Mucosa of gallbladder (tissue), 1 donor: ENCODE measurements at regions not wholly inside any gene's neighbourhood (a gene's known extent, or its start where the extent isn't known, plus 50 kb on each side); places are given as distances from the start of the nearest gene placed in this dataset.

ENCODE experiments used
- DNase-seq: peaks from one replicate; pipeline ENCODE4 v3.0.0-alpha.2; 2020; ENCODE audit warnings: low spot score
- donor health status: DM: no; HTN: no; CAD: no.

DNA sequence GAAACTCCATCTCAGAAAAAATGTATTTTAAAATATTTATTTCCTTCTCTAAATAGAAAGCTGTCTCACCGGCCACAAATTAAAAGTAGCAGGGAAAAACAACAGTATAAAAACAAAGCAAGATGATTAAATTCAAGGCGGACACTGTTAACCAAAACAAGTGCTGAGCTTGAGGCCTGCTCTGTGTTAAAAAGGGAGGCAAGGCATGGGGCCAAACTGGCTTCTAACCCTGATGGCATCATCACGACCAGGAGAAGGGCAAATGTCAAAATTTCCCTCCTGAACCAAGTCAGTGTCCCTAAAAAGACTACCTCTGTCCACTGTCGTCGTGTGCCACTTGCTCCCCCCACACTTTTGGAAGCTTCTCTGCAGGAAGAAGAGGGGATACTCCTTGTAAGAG, 116.1 kb downstream of the MSX2 start:
- DNase-seq, result no peak

DNA sequence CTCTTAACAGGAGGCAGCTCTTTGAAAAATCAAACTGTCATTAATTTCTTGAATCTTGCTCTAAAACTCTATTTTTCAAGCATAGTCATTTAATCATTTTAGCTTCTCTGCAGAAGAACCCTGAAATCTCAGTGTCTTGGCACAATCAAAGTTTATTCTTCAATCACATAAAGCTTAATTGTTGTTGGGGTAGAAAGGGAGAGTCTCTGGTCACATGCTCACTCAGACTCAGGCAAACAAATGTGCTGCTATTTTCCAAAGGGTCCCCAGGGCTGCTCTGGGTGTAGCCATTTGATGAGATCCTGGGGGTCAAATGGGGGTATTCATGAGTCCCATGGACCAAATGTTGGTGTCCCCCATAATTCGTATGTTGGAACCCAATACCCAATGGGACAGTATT, 114.8 kb downstream of the MSX2 start:
- no peak for DNase-seq

- DNase-seq, result no peak
These were observed 113.8 kb downstream of the MSX2 start for GRCh38 chr5:174837919-174838902.

DNA sequence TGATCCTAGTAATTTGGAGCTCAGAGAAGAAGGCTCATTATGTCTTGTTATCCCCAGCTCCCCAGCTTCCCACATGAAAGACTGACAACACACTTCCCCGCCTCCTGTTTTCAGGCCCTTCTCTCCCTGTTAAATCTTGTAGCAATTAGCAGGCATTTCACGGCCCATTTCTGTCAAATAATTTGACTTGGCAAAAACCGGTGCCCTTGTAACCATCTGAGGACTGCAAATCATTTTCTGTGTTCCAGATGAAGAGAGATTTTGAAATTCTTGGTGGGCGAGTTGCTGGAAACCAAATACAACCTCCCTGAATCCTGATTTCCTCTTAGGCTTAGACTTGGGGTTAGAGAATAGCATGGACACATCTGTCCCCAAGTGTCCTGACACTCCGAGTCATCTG, 109.7 kb downstream of the MSX2 start:
- DNase-seq, result no peak

DNA sequence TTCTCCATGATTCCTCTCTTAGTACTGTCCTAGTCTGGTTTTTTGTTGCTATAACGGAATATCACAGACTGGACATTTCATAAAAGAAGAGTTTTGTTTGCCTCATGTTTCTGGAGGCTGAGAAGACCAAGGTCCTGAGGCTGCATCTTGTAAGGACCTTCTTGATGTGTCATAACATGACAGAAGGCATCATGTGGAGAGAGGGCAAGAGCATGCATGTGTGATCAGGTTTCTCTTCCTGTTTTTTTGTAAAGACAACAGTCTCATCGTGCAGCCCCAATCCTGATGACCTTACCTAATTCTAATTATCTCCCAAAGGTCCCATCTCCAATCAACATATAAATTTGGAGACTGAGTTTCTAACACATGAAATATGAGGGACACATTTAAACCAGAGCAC, 108.4 kb downstream of the MSX2 start:
- DNase-seq, result no peak

GRCh38 chr5:174832025-174832424, 107.6 kb downstream of the MSX2 start:
- no peak for DNase-seq

DNA sequence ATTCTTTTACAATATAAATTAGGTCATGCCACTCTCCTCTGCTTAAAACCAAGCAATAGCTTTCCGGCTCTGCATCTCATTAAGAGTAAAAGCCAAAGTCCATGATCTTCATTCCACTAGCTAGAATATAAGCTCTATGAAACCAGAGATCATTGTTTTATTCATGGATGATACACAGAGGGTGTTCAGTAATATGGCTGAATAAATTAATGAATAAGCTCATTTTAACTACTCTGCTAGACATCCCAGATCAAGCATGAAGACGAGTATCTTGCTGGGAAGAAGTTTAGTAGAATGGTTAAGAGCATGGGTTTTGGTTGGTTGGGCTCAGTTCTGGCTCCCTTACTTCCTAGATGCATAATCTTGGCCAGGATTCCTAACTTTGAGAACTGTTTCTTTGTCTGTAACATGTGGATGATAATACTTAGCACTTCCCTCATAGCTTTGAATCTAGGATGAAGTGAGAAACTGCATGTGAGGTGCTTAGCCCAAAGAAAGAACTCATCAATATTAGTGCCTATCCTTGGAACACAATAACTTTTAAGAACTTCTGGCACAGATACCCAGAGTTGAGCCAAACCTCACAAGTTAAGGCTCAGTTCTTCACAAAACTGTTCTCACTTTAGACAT, 106.8 kb downstream of the MSX2 start:
- no peak for DNase-seq

GRCh38 chr5:174829511-174829864, 105.1 kb downstream of the MSX2 start:
- no peak for DNase-seq

GRCh38 chr5:174828804-174829510, 104.6 kb downstream of the MSX2 start:
- DNase-seq, result no peak

- DNase-seq, result no peak
These were observed 103.2 kb downstream of the MSX2 start for GRCh38 chr5:174827558-174827957.

DNA sequence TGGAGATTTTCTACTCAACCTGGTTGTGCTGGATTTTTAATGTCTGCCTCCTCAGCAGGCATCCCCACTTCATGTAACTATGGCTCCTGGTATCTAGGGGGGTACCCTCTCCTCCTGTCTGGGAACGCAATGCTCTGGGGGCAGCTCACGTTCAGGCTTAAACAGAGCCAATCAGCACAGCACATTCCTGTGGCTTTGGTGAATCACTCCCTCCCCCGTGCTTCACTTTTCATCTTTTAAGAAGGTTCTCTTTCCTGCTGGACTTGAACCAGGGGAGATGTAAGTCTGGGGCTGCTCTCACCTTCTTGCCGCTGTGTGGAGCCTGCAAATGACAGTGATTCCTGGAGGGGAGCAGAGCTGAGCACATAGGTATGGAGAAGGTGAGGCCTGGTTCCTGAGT, 101.2 kb downstream of the MSX2 start:
- DNase-seq, result no peak

DNA sequence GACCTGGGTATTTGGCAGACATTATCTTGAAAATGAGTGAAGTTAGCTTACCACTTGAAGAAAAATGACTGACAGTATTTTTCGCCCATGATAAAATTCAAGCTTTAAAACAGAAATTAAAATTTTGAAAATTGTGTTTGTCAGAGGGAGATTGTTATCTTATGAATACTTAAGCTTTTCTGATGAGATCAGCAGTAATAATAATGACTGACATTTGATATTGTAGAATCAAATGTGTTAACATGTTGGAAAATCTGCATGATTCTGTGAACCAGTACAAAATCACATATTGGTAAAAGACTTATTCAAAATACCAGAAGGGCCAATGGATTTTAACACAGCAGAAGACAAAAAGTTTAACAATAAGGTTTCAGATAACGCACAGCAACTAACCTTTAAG, 94.0 kb downstream of the MSX2 start:
- no peak for DNase-seq

DNA sequence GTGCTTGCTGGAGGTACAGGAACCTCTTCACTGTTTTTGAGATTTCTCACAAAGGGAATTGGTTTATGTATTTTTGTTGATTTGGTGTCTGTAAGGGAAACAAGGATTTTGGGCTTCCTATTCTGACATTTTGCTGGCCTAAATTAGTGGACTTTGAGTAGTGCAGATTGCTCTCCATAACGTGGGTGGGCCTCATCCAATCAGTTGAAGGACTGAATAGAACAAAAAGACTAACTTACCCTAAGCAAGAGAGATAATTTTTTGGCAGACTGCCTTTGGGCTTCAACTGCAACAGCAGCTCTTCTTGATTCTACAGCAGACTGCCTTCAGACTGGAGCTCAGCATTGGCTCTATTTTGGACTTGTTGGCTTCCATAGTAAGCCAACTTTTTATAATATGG, 93.2 kb downstream of the MSX2 start:
- no peak for DNase-seq

DNA sequence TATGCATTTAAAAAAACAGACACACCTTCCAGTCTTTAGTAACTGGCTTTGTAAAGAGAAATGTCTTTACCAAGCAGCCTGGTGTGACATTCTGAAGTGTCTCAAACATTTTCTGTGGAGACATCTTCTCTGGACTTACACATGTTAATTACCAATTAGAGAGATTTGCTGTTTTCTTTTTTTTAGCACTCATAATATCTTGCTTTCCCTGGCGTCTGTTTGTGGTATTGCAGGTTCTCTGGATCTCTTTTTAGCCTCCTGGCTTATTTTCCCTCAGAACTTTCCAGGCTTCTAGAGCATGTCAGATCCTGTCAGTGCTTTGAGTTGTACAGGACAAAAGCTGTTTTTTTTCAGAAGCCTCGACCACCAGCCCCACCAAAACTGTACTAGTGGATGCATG, 92.5 kb downstream of the MSX2 start:
- no peak for DNase-seq

- no peak for DNase-seq
These were observed 87.1 kb downstream of the MSX2 start for GRCh38 chr5:174811438-174811837.

DNA sequence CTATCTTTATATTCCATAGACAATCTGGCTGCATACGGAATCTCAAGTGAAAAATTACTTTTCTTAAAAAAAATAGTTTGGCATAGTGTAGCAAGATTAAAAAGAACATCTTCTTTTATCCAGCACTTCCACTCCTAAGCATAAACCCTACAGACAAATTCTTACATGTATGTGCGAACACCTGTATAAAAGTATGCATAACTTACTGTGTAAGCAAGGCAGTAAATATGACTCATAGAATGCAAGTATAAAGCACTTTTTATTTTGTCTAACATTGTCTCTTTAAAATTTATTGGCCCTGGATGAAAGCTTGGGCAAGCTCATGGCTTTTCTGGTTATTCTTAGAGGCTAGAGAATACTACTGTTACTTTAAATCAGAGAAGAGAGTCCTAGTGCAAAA, 86.4 kb downstream of the MSX2 start:
- DNase-seq, result no peak

DNA sequence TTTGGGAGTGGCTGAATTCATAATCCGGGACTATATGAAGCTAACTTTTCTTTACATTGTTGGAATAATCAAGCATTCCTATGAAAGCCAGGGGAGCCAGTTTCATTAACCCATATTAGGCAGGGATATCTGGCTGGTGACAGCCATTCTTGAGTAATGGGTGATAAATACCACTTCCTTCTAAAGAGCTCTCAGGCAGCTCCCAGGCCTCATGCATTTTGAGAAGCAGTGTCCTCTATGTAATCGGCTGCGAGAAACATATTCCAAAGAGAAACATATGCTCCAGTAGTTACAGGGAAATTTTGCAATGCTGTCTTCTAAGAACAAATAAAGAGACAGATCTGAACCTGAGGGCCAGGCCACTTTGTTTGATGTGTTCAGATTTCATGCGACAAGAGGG, 83.1 kb downstream of the MSX2 start:
- DNase-seq, result no peak

- no peak for DNase-seq
These were observed 82.3 kb downstream of the MSX2 start for GRCh38 chr5:174806729-174807128.

DNA sequence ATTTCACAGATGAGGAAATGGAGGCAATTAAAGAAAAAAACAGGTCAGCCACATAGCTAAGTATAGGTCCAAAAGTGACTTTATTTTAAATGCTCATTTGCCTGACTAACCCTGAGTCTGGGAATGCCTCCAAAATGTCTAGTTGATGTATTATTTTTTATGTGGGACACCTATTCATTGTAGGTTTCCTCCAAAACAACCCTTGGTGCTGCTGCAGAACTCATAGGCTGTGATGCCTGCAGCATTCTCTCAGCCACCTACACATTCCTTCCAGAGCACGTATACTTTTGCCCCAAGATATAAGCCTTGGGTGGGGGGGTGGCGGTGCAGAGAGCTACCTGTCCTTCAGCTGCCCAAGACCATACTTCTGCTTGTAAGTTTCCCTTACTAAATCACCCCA, 77.4 kb downstream of the MSX2 start:
- DNase-seq, result no peak

DNA sequence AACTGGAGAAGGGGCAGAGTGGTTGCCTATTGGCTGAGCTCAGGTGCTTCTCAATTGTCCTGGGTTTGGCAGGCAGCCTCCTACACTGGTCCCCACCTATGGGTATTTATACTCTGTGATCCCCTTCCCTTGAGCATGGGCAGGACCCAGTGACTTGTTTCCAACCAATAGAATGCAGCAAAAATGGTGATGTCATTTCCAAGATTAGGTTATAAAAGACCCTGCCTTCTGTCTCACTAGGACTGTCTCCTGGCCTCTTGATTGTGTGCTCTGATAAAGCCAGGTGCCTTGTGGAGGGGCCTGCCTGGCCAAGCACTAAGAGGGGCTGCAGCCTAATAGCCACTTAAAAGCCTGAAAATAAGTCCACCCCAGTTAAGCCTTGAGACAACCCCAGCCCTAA, 76.1 kb downstream of the MSX2 start:
- no peak for DNase-seq

DNA sequence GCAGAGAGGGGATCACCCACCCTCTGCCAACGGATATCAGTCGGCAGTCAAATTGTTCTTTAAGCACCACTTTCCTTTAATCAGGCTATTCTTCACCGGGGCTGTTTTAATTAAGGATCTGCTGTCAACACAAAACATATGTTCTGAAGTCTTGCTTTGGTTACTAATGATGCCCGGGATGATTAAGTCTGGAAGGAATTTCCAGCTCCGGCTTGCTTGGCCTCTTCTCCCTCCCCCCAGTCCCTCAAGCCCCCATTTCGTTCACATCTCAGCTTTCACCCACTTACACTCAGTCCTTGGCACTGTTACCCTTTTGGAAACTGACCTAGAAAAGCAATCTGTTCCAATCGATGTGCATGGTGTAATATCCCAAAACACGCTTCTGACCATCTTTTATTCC, 74.7 kb downstream of the MSX2 start:
- no peak for DNase-seq

- DNase-seq, result no peak
These were observed 74.2 kb downstream of the MSX2 start for GRCh38 chr5:174798551-174798951.

DNA sequence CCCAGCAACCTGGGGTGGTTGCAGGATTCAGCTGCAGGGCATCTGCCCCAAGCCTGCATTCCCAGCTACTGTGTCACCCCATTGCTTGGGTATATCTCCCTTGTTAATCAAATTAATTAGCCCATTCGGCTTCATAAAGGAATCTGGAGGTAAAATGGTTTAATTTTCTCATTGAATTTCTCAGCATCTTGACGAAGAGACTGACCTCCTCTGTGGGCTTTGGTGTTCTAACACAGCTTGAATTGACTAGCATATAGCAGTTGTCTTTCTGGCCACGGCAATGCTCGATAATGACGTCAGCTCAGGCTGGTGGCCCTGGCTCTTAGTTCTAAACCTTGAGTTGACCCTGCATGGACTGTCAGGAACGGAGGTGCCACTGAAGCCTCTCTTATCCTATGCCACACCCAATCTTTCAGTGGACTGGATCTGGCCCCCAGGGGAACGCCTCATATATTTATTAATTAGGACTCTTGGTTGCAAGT, 72.4 kb downstream of the MSX2 start:
- no peak for DNase-seq
